Suprapubic skin (tissue), 4 donors: ENCODE measurements at regions not wholly inside any gene's neighbourhood (a gene's known extent, or its start where the extent isn't known, plus 50 kb on each side); places are given as distances from the start of the nearest gene placed in this dataset.

ENCODE experiments used
- DNase-seq, 2 donors: peaks; one replicate each; pipeline ENCODE4 v3.0.0-alpha.2; 2019; ENCODE audit warnings: low spot score in 2 of 2
- H3K27ac ChIP-seq: fragments of 200-600 bp; sonication (generic); one replicate; pipeline ENCODE4 v1.5.1; 2019
- H3K27me3 ChIP-seq: fragments of 200-600 bp; sonication (generic); one replicate; pipeline ENCODE4 v1.5.1; 2019
- H3K36me3 ChIP-seq: fragments of 200-600 bp; sonication (generic); one replicate; pipeline ENCODE4 v1.5.1; 2019
- H3K4me1 ChIP-seq: fragments of 200-600 bp; sonication (generic); one replicate; pipeline ENCODE4 v1.5.1; 2019
- H3K4me3 ChIP-seq: fragments of 200-600 bp; sonication (generic); one replicate; pipeline ENCODE4 v1.5.1; 2019; ENCODE audit warnings: mild to moderate bottlenecking
- H3K9me3 ChIP-seq: fragments of 200-600 bp; sonication (generic); one replicate; pipeline ENCODE4 v1.5.1; 2019
- EP300 ChIP-seq: sonication (generic); formaldehyde crosslinking; IDR thresholded peaks from one replicate; pipeline ENCODE4 v1.6.1; 2017; ENCODE audit warnings: antibody characterized with exemption
- POLR2A ChIP-seq, 2 donors: fragments of 450-650 bp; IDR thresholded peaks; one replicate each; pipeline ENCODE4 v1.6.1; 2017; ENCODE audit warnings: antibody characterized with exemption in 2 of 2, mild to moderate bottlenecking in 2 of 2, moderate library complexity in 2 of 2
- POLR2AphosphoS5 ChIP-seq, 3 donors: sonication (generic); formaldehyde crosslinking; IDR thresholded peaks; one replicate each; pipeline ENCODE4 v1.6.1; 2017; ENCODE audit warnings: antibody characterized with exemption in 3 of 3
- WGBS: methylation state at CpG from one replicate; pipeline ENCODE4 v1.1.5; 2018; 5-methylcytosine and 5-hydroxymethylcytosine counted together
- TF ChIP-seq, protein P1 (sequence below), 2 donors: fragments of 200-600 bp in 1 of 2; fragments of 450-650 bp in 1 of 2; sonication (generic) in 1 of 2; IDR thresholded peaks; one replicate each; pipeline ENCODE4 v1.5.1; 2016 to 2019; ENCODE audit warnings: antibody characterized with exemption in 2 of 2, mild to moderate bottlenecking in 1 of 2, moderate library complexity in 1 of 2

DNA sequence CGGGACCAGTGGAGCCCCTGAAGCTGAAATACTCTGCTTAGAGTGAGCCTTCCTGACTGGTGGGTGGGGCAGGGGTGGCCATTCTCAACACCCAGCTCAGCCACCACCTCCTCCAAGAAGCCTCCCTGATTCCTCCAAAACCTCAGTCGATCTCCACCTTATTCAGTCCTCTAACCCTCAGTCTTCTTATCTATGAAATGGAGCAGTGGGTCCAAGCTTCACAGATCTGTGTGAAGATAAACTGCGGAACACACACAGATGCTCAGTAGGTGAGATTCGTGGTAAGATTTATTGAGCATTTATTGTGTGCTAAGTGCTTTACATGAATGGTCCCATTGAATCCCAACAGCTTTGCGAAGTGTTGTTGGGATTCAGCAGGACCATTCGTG lies 93.1 kb upstream of the RUNX3 start:
- H3K9me3 ChIP-seq = no peaks in the 10 kb centered on the region
- TF ChIP-seq EP300 (no peak), POLR2A (IDR thresholded peaks at IDR 0.05) (no peak), POLR2AphosphoS5 (IDR thresholded peaks at IDR 0.05) (no peak)
- TF ChIP-seq, protein P1, sequence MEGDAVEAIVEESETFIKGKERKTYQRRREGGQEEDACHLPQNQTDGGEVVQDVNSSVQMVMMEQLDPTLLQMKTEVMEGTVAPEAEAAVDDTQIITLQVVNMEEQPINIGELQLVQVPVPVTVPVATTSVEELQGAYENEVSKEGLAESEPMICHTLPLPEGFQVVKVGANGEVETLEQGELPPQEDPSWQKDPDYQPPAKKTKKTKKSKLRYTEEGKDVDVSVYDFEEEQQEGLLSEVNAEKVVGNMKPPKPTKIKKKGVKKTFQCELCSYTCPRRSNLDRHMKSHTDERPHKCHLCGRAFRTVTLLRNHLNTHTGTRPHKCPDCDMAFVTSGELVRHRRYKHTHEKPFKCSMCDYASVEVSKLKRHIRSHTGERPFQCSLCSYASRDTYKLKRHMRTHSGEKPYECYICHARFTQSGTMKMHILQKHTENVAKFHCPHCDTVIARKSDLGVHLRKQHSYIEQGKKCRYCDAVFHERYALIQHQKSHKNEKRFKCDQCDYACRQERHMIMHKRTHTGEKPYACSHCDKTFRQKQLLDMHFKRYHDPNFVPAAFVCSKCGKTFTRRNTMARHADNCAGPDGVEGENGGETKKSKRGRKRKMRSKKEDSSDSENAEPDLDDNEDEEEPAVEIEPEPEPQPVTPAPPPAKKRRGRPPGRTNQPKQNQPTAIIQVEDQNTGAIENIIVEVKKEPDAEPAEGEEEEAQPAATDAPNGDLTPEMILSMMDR (IDR thresholded peaks at IDR 0.05) = no peak
- H3K27ac ChIP-seq = peak overlapping the region; percentile 23

DNA sequence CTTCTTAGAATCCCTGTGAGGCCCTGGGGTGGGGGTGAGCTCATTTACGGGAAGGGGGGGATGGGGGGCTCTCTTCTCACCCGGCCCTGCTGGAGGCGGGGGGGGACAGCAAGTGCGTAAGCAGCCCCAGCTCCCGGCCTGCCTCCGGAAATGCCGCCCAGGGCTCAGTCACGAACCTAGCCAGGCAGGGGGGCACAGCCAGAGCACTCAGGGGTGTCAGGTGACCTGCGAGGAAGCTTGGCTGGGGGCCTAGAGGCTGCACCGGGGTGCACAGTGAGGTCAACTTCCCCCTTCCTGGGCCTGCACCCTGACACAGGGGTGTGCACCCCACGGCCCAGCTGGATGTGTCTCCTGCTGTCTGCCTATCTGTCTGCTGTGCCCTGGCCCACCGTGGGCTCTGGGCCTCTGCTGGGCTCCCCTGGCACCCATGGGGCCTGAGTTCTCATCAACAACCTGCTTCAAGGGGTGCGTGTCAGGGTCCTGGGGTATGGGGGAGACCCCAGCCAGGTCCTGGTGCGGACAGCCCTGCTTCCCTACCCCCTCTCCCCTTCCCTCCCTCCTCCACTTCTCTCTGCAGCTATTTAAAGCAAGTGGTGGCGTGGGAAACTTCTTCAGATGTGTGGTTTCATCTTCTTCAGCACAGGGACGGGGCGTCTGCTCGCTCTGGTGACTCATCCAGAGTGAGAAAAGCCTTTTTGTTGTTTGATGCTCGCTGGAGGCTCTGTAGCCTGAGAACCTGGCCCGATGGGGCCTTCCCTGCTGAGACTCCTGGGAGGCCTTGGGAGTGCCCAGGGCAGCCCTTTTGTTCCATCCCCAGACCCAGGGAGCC lies 92.5 kb upstream of the RUNX3 start:
- H3K4me1 ChIP-seq = peaks cover 16% of the 10 kb centered on the region
- no peak overlapping the region for H3K4me3 ChIP-seq
- 9% methylated on average over 8 of the region's 20 CpGs for WGBS
- H3K27ac ChIP-seq = peak overlapping the region; percentile 60
- H3K27me3 ChIP-seq = no peaks in the 10 kb centered on the region
- no peak for TF ChIP-seq POLR2AphosphoS5 (IDR thresholded peaks at IDR 0.05)
- TF ChIP-seq, protein P1 (IDR thresholded peaks at IDR 0.05) = no peak
- TF ChIP-seq EP300 = no peak
- TF ChIP-seq POLR2A (IDR thresholded peaks at IDR 0.05) = no peak
- no peaks in the 10 kb centered on the region for H3K9me3 ChIP-seq
- peak in 1 of 2 donors; percentile 78 for DNase-seq
- H3K36me3 ChIP-seq = no peaks in the 10 kb centered on the region

More for the DNA sequence above, 93.1 kb upstream of the RUNX3 start:
- Histone ChIP-seq H3K4me1 (peaks cover 16% of the 10 kb centered on the region), H3K36me3 (no peaks in the 10 kb centered on the region), H3K4me3 (no peak overlapping the region), H3K27me3 (peaks cover 5% of the 10 kb centered on the region)
- WGBS = 74% methylated on average over 6 of the region's 6 CpGs
- no peak for DNase-seq

DNA sequence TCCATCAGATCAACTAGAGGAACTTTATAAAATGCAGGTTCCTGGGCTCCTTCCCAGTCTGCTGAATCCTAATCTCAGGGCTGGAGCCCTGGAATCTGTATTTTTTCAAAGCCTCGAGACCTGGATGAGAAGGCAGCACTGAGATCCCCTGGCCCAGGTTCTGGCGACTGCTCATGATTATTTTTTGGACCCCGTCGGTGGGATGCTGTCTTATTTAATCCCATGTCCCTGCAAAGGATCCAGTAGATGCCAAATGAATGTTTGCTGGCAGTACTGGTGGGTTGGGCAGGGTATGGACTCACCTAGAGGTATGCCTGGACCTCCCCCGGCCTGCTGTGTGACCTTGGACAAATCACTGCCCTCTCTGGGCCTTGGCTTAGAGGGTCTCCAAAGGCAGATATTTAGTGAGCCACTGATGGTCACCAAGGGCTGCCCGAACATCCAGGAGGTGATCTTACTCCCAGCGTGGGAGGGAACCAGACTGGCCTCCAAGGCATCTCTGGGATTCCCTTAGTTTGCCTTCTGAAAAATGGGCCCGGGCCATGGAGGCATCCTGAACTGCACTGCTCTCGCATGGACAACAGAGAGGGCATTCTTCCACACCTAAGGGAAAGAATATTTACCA lies 91.6 kb upstream of the RUNX3 start:
- Histone ChIP-seq H3K9me3 (no peaks in the 10 kb centered on the region), H3K27ac (no peak overlapping the region), H3K4me1 (peaks cover 16% of the 10 kb centered on the region), H3K36me3 (no peaks in the 10 kb centered on the region), H3K4me3 (no peak overlapping the region), H3K27me3 (no peaks in the 10 kb centered on the region)
- no peak for DNase-seq
- TF ChIP-seq, protein P1 (IDR thresholded peaks at IDR 0.05) = no peak
- no peak for TF ChIP-seq POLR2A (IDR thresholded peaks at IDR 0.05)
- no peak for TF ChIP-seq EP300
- no peak for TF ChIP-seq POLR2AphosphoS5 (IDR thresholded peaks at IDR 0.05)
- 79% methylated on average over 8 of the region's 9 CpGs for WGBS

DNA sequence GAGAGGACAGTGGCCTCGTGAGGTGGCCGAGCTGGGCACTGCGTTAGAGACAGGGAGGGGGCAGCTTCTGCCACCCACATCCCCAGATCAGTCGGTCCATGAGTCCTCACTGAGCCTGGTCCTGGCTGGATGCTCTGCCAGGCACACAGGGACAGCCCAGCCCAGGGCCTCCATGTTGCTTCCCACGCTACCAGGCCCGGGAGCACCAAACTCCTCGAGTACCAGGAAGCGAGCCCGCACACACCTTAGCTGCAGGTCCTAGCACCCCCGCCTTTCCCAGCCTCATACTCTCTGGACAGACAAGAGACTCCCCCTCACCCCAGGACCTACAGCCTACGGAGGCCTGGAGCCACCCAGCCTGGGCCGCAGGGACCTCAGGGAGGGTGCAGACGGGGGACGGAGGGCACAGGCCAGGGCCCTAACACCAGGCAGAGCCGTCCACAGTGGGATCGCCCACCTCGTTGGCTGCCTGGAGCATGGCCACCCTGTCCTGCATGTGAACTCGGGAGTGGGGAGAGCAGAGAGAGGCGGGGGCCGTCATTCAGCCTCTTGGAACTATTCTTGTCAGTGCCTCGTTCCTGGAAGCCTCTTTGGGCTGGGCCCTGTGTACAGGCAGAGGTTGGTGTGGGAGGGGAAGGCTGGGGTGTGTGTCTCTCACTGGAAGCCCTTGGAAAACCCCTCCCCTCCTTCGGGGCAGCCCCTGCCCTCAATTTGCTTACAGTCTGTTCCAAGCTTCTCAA lies 90.9 kb upstream of the RUNX3 start:
- no peak for DNase-seq
- TF ChIP-seq POLR2AphosphoS5 (IDR thresholded peaks at IDR 0.05) (no peak), EP300 (no peak), POLR2A (IDR thresholded peaks at IDR 0.05) (no peak)
- TF ChIP-seq, protein P1 (IDR thresholded peaks at IDR 0.05) = no peak
- Histone ChIP-seq H3K27me3 (no peaks in the 10 kb centered on the region), H3K27ac (no peak overlapping the region), H3K4me3 (no peak overlapping the region), H3K4me1 (peaks cover 16% of the 10 kb centered on the region), H3K9me3 (no peaks in the 10 kb centered on the region), H3K36me3 (no peaks in the 10 kb centered on the region)
- WGBS = 83% methylated on average over 8 of the region's 22 CpGs
